GM18499 (cell line): ENCODE measurements at regions not wholly inside any gene's neighbourhood (a gene's known extent, or its start where the extent isn't known, plus 50 kb on each side); places are given as distances from the start of the nearest gene placed in this dataset.
"Not testable (repeated sequence)": the region's sequence is repeated elsewhere in the genome, so short reads cannot be mapped to it uniquely, and the experiment has no call there.

ENCODE experiments used
- ATAC-seq: cut with Tn5 transposase; IDR thresholded peaks from one replicate; pipeline ENCODE4 v1.9.1; 2021; ENCODE audit warnings: moderate number of reproducible peaks; ENCODE audit not compliant: insufficient read depth, unreplicated experiment

GRCh38 chr7:106566196-106566595 is 94.8 kb downstream of the CCDC71L start:
- ATAC-seq, result no peak

- ATAC-seq, result no peak
Measured at GRCh38 chr7:106565428-106565827, 95.5 kb downstream of the CCDC71L start.

GRCh38 chr7:106563466-106564150 is 97.3 kb downstream of the CCDC71L start:
- no peak for ATAC-seq

- ATAC-seq, result no peak
Measured at GRCh38 chr7:106562711-106563366, 98.1 kb downstream of the CCDC71L start.

GRCh38 chr7:106561666-106562411 is 99.1 kb downstream of the CCDC71L start:
- no peak for ATAC-seq

DNA sequence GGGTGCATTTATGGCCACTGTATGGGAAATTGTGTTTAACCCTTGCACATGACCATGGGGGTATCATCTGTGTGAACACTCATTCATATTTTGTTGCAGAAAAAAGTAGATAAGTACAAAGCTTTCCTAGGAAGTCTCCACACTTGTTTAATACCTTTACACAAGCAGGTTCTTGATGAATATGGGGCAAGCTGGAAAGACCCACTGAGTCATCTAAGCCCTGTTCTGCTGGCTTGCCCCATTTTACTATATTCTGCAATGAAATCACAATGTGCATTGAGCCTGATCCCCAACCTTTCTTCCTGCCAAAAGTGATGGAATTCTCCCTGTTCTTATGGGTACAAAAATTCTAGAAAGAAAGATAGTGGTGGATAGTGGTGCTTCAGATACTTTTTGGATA is 99.8 kb downstream of the CCDC71L start:
- no peak for ATAC-seq

DNA sequence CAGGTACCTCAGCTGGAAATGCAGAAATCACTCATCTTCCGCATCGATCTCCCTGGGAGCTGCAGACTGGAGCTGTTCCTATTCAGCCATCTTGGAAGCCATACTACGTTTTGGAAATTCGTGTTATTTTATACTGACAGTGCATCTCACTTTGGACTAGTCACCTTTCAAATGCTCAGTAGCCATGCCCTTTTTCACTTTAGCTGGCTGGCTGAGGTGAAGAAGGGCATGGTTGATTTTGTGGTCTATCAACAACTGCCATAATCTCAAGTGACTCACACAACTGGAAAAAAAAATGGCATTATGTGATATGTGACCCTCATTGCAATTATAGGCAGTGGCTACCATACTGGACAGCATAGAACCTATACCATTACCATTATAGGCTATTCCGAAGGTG is 100.5 kb downstream of the CCDC71L start:
- no peak for ATAC-seq

DNA sequence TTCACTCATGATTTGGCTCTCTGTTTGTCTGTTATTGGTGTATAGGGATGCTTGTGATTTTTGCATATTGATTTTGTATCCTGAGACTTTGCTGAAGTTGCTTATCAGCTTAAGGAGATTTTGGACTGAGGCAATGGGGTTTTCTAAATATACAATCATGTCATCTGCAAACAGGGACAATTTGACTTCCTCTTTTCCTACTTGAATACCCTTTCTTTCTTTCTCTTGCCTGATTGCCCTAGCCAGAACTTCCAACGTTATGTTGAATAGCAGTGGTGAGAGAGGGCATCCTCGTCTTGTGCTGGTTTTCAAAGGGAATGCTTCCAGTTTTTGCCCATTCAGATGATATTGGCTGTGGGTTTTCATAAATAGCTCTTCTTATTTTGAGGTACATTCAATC is 104.7 kb downstream of the CCDC71L start:
- not testable (repeated sequence) for ATAC-seq

DNA sequence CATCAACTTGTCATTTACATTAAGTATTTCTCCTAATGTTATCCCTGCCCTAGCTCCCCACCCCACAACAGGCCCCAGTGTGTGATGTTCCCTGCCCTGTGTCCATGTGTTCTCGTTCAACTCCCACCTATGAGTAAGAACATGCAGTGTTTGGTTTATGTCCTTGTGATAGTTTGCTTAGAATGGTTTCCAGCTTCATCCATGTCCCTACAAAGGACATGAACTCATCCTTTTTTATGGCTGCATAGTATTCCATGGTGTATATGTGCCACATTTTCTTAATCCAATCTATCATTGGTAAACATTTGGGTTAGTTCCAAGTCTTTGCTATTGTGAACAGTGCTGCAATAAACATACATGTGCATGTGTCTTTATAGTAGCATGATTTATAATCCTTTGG is 106.3 kb downstream of the CCDC71L start:
- ATAC-seq, result not testable (repeated sequence)

GRCh38 chr7:106553446-106553836 is 107.5 kb downstream of the CCDC71L start:
- no peak for ATAC-seq

- ATAC-seq, result peak; percentile 89
Measured at GRCh38 chr7:106552645-106553445, 108.1 kb downstream of the CCDC71L start.

- no peak for ATAC-seq
Measured at GRCh38 chr7:106551936-106552335, 109.0 kb downstream of the CCDC71L start.

DNA sequence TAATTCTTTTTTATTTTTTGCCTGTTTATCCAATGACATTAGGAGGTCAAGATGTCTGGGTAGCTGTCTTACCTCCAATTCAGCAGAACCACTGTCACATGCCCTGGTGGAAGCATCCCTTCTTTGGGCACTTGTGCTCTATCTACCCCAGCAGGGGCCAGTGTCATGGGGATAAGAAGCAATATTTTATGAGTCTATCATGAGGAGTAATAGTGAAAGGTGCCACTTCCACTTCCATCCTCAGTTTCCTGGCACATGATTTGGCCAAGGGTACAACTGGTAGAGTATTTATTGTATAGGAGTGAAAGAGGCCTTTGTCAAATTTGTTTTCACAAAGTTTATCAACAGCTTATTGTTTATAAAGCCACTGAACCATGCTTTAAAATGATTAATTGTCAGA is 112.5 kb downstream of the CCDC71L start:
- ATAC-seq, result no peak

DNA sequence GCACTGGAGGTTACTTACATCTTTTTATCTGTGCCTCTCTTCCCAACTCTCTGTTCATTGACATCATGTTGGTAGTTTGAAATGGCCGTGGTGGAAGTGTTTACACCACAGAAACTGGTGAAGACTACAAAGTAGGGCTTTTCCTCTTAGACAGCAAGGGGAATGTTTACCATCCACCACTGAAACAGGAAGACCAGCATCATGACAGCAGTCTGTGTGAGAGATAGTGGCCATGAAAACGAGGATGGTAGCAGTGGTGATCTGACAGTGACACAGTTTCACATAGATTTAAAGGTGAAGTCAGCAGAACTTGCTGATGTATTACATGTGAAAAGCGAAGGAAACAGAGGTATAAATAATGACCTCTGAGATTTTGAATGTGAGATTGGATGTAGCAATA is 115.7 kb downstream of the CCDC71L start:
- no peak for ATAC-seq

- no peak for ATAC-seq
Measured at GRCh38 chr7:106543221-106543757, 117.7 kb downstream of the CCDC71L start.

GRCh38 chr7:106542550-106543220 is 118.3 kb downstream of the CCDC71L start:
- ATAC-seq, result peak; percentile 65

DNA sequence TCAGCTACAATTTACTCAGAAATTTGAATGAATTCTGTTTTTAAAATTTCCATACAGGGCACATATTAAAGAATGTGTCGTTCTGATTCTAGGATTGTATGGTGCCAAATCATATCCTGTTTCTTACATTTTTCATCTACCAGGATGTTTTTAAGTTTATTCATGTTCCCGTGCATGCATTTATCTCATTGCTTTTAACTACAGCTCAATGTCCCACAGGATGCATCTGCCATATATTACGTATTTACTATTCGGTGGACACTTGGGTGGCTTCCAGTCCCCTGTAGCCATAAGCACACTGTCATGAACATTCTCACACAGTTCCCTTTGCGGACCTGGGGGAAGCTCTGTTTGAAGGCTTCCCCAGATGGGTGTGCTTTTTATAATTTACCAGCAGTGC is 122.3 kb downstream of the CCDC71L start:
- ATAC-seq, result no peak

DNA sequence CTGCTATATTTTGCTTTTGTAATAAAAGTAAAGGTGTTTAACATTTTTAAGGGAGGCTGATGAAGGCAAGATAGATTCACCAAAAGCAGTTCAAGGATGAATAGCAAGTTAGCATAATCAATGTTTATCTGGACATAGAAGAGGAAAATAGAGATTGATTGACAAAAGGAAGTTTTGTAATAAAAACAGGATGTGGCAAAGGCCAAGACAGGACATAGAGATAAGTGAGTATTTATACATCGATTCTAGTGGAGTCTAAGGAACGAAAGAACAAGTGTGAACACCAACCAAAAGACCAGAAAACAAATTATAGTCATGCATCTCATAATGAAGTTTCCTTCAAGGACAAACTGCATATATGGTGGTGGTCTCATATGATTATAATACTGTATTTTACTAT is 123.8 kb downstream of the CCDC71L start:
- no peak for ATAC-seq

GRCh38 chr7:106536079-106536478 is 124.9 kb downstream of the CCDC71L start:
- no peak for ATAC-seq
